HG03439 (cell line): ENCODE measurements at regions not wholly inside any gene's neighbourhood (a gene's known extent, or its start where the extent isn't known, plus 50 kb on each side); places are given as distances from the start of the nearest gene placed in this dataset.
"Not testable (repeated sequence)": the region's sequence is repeated elsewhere in the genome, so short reads cannot be mapped to it uniquely, and the experiment has no call there.

Source experiments
- ATAC-seq: cut with Tn5 transposase; IDR thresholded peaks from one replicate; pipeline ENCODE4 v1.9.1; 2021; ENCODE audit warnings: mild to moderate bottlenecking, moderate library complexity; ENCODE audit not compliant: unreplicated experiment

GRCh38 chr9:85792057-85792456 is 50.3 kb upstream of the AGTPBP1 start:
- ATAC-seq, result not testable (repeated sequence)

DNA sequence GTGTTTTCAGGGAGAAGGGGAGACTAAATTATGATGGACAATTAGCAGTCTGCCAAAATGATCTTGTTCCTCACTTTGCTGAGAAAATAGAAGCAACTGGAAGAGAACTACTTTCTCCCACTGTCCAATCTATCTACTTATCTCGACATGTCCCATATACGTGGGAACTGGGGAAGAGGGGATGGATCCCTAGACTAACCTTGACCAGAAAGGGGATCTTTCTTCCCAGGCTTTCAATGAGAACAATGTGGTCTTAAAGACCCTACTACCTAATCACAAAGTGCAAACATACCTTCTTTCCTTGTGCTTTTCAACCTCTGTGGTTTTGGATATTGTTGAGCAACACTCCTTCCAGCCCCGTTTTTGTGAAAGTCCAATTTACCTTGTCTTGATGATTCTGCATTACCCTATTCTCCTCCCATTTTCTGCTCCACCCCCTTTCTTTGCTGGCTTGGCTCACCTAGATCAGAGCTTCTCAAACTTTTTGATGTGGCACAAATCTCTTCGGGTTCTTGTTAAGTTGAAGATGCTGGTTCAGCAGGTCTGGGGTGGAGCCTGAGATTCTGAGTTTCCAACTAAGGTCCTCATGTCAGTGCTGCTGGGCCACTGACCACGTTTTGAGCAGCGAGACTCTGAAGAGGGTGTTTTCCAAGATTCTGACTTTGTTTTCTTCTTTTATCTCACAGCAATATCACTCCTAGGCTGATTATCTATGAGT is 61.4 kb upstream of the AGTPBP1 start:
- not testable (repeated sequence) for ATAC-seq

DNA sequence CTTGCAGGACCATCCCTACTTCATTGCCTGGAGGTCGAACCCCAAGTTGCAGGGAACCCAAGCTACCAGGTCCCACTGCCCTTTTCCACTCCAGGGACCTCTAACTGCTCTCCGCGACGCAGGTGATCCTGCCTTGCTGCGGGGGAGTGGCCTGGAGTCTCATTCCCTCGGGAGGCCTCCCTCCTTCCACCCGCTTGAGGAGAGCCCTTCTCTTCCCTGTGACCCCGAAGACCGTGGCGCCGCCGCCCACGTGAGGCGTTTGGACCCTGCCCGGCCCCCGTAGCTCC is 63.0 kb upstream of the AGTPBP1 start:
- not testable (repeated sequence) for ATAC-seq

- ATAC-seq, result peak; percentile 81
Measured at GRCh38 chr9:85805134-85806005, 63.6 kb upstream of the AGTPBP1 start.

- not testable (repeated sequence) for ATAC-seq
Measured at GRCh38 chr9:85808329-85808728, 66.6 kb upstream of the AGTPBP1 start.

GRCh38 chr9:85813388-85813787 is 71.6 kb upstream of the AGTPBP1 start:
- ATAC-seq, result not testable (repeated sequence)

DNA sequence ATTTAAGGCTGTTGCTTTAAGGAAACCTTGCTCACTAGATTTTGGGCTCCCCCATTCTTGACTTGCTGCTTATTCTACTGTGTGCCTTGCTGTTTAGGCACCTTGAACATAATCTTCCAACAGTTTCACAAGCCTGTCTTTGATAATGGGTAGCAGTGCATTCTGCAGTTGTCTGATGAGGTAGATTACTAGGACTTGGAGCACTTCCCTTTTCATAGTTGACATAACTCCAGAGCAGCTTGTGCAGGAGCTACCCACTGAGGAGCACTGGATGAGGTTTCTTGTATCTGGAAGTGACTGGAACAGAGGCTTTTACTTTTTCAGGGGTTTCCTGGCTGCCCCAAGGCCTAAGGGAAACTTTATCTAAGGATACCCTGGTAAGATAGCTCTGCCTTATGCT is 73.0 kb upstream of the AGTPBP1 start:
- not testable (repeated sequence) for ATAC-seq

DNA sequence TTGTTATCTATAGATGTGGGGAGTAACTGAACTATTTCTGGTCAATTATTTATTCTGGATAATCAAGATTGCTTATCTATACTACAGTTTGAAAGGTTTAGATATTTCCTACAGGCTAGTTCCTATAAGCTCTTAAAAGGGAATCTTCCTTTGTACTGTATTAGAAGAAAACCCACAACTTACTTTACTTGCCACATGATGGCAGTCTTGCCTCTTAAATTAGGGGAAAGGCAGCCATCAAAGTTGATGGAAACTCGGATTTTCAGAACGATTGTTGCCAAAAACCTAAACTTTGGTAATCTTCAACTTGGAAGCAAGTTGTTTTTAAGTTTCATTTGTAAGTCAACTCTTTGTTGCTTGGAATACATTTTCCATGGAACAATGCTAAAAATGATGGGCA is 77.2 kb upstream of the AGTPBP1 start:
- ATAC-seq, result not testable (repeated sequence)

DNA sequence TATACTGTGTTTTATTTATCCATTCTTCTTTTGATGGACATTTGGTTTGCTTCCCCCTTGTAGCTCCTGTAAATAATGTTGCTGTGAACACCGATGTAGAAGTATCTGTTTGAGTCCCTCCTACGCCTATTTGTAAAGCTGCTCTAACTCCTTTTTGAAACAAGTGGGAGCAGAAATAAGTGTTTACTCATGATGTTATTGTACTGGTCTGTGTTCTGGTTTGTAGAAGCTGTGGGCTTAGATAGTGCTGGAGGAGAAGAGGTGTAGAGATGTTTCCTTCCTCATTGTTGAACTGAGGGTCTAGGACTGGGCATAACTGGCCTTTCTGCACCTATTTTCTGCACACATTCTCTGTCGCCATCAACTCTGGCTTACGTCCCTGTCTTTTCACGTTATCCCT is 78.8 kb upstream of the AGTPBP1 start:
- ATAC-seq, result not testable (repeated sequence)

DNA sequence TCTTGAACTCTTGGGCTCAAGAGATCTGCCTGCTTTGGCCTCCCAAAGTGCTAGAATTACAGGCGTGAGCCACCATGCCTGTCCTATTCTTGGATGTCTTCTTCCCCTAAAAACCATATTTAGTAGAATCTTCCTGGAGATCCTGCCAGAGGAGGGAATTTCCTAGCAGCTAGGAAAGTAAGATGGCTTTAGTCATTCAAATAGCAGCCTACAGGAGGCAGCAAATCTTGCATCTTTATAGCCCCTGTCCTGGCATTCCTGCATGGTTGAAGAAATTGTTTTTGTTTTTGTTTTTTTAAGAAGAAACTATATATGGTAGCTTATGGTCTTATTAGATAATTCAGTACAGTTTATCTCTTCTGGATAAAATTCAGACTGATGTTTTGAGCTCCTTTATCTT is 83.2 kb upstream of the AGTPBP1 start:
- ATAC-seq, result not testable (repeated sequence)

DNA sequence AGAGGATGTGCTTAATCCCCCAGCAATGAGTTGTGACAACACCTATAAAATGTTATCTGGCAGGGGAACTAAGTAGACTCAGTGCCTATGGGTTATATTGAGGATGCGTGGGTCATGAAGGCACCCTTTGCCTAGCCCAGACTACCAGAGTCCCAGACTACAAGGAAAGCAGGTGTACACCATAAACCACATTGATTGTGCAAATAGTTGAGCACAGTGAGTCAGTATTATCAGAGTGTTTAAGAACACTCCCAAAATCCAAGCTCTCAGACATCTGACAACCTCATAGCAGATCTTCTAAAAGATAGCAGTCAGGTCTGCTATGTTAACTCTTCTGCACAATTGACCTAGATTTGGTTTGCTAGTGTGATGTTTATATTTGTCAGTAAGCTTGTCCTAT is 92.8 kb upstream of the AGTPBP1 start:
- ATAC-seq, result not testable (repeated sequence)

GRCh38 chr9:85843949-85844348 is 97.0 kb upstream of the NAA35 start:
- ATAC-seq, result not testable (repeated sequence)

DNA sequence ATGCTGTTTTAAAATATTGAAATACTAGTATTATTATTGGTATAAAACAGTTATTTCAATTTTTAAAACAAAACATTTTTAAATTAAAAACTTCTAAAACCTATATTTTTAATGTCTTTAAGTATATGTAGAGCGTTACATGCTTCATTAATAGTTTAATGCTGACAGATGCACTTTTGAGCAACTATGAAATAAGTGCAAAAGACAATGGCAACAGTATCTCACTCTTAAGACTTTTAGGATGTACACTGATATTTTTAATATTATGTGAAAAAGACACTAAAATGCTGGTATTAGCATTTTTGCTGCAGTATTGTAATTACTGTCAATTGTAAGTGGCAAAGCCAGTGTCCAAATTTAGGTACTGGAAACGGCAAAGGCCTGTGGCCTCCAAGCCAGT is 93.2 kb upstream of the NAA35 start:
- not testable (repeated sequence) for ATAC-seq

- no peak for ATAC-seq
Measured at GRCh38 chr9:85858056-85858750, 82.7 kb upstream of the NAA35 start.

GRCh38 chr9:85859765-85860164 is 81.2 kb upstream of the NAA35 start:
- ATAC-seq, result no peak

DNA sequence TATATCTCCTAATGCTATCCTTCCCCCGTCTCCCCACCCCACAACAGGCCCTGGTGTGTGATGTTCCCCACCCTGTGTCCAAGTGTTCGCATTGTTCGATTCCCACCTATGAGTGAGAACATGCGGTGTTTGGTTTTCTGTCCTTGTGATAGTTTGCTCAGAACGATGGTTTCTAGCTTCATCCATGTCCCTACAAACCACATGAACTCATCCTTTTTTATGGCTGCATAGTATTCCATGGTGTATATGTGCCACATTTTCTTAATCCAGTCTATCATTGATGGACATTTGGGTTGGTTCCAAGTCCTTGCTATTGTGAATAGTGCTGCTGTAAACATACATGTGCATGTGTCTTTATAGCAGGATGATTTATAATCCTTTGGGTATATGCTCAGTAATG is 79.1 kb upstream of the NAA35 start:
- not testable (repeated sequence) for ATAC-seq

DNA sequence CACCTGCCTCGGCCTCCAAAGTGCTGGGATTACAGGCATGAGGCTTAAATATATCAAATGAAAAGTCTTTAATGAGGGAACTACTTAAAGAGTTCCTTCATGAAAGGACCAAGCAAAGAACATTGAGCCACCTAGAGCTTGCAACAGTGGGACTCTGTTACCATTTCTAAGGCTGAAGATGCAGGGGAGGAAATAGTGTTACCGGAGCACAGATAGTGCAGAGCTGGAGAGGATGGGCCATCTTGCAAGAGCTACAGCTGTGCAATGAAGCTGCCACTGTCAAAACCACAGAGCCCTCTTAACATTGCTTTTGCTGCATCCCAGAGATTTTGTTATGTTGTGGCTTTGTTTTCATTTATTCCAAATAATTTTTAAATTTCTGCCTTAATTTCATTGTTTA is 77.1 kb upstream of the NAA35 start:
- ATAC-seq, result no peak

- ATAC-seq, result no peak
Measured at GRCh38 chr9:85871008-85871407, 69.9 kb upstream of the NAA35 start.

DNA sequence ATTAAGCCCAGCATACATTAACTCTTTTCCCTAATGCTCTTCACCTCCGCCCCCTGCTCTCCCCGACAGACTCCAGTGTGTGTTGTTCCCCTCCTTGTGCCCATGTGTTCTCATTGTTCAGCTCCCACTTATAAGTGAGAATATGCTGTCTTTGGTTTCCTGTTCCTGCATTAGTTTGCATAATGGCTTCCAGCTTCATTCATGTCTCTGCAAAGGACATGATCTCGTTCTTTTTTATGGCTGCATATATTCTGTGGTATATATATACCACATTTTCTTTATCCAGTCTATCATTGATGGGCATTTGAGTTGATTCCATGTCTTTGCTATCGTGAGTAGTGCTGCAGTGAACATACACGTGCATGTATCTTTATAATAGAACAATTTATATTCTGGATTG is 69.3 kb upstream of the NAA35 start:
- ATAC-seq, result not testable (repeated sequence)

- no peak for ATAC-seq
Measured at GRCh38 chr9:85872463-85872862, 68.5 kb upstream of the NAA35 start.

- ATAC-seq, result no peak
Measured at GRCh38 chr9:85876628-85877027, 64.3 kb upstream of the NAA35 start.
